IMR-90 (cell line): ENCODE measurements at regions not wholly inside any gene's neighbourhood (a gene's known extent, or its start where the extent isn't known, plus 50 kb on each side); places are given as distances from the start of the nearest gene placed in this dataset.

Experiments used
- ATAC-seq: fragments of 200-7000 bp; cut with Tn5 transposase; 2 replicates; pipeline ENCODE4 v1.9.1; 2020; ENCODE audit warnings: low read depth, mild to moderate bottlenecking, moderate library complexity
- BruUV-seq: library from RNA; stranded (reverse); fragments of 400-500 nt; replicated peaks from 2 replicates; lab custom pipeline; 2021; lab: Mats Ljungman, UMichigan
- CTCF ChIA-PET: fragments of 300-600 bp; formaldehyde crosslinking; extraction: SDS; loops from one replicate; lab custom pipeline; 2021; ENCODE audit warnings: antibody characterized with exemption; lab: Yijun Ruan, JAX
- POLR2A ChIA-PET: fragments of 300-600 bp; sonication (Branson Sonifier 250); formaldehyde crosslinking; loops from one replicate; lab custom pipeline; 2022; ENCODE audit warnings: antibody characterized with exemption; ENCODE audit not compliant: unreplicated experiment; lab: Charles Lee
- DNase-seq: peaks from one replicate; pipeline ENCODE4 v3.0.0; 2013
- H2AFZ ChIP-seq: replicated peaks from 2 replicates; pipeline ENCODE3; 2013; ENCODE audit warnings: low read length, mild to moderate bottlenecking; ENCODE audit not compliant: poor library complexity
- H2AK5ac ChIP-seq: 2 replicates; pipeline ENCODE4 v1.6.1; 2013; ENCODE audit warnings: low read depth, low read length, inconsistent platforms
- H2AK9ac ChIP-seq: replicated peaks from 2 replicates; pipeline ENCODE3; 2013; ENCODE audit warnings: mild to moderate bottlenecking, low read depth, low read length, moderate library complexity; ENCODE audit not compliant: poor library complexity
- H2BK120ac ChIP-seq: 2 replicates; pipeline ENCODE4 v1.6.1; 2013; ENCODE audit warnings: low read depth, low read length, inconsistent platforms
- H2BK15ac ChIP-seq: 3 replicates; pipeline ENCODE4 v1.6.1; 2013; ENCODE audit warnings: low read depth, low read length, inconsistent platforms
- H2BK20ac ChIP-seq: 2 replicates; pipeline ENCODE4 v1.6.1; 2013; ENCODE audit warnings: low read depth, mild to moderate bottlenecking, inconsistent platforms, low read length, moderate library complexity
- H2BK5ac ChIP-seq: 2 replicates; pipeline ENCODE4 v1.6.1; 2013; ENCODE audit warnings: mild to moderate bottlenecking, low read depth, low read length, inconsistent platforms; ENCODE audit not compliant: poor library complexity, severe bottlenecking
- H3K14ac ChIP-seq: replicated peaks from 2 replicates; pipeline ENCODE4 v1.6.1; 2013; ENCODE audit warnings: low read depth, low read length, inconsistent platforms
- H3K18ac ChIP-seq: 2 replicates; pipeline ENCODE4 v1.6.1; 2013; ENCODE audit warnings: low read depth, low read length, control low read depth
- H3K23ac ChIP-seq: 2 replicates; pipeline ENCODE4 v1.6.1; 2013; ENCODE audit warnings: low read depth, low read length, inconsistent platforms
- H3K27ac ChIP-seq: 2 replicates; pipeline ENCODE4 v1.5.1; 2013; ENCODE audit warnings: mild to moderate bottlenecking, control low read depth, low read length; ENCODE audit not compliant: insufficient read depth
- H3K27me3 ChIP-seq: 2 replicates; pipeline ENCODE4 v1.6.1; 2013; ENCODE audit warnings: low read length; ENCODE audit not compliant: control insufficient read depth, insufficient read depth
- H3K36me3 ChIP-seq: 2 replicates; pipeline ENCODE4 v1.6.1; 2013; ENCODE audit warnings: low read length, mixed read lengths; ENCODE audit not compliant: control insufficient read depth, insufficient read depth
- H3K4ac ChIP-seq: 2 replicates; pipeline ENCODE4 v1.6.1; 2013; ENCODE audit warnings: low read depth, low read length, inconsistent platforms
- H3K4me1 ChIP-seq: 2 replicates; pipeline ENCODE4 v1.6.1; 2013; ENCODE audit warnings: low read length, mixed read lengths; ENCODE audit not compliant: control insufficient read depth, insufficient read depth
- H3K4me2 ChIP-seq: 2 replicates; pipeline ENCODE4 v1.6.1; 2013; ENCODE audit warnings: low read depth, mild to moderate bottlenecking, control low read depth, low read length, moderate library complexity
- H3K4me3 ChIP-seq: 2 replicates; pipeline ENCODE4 v1.5.1; 2013; ENCODE audit warnings: low read depth, mild to moderate bottlenecking, control low read depth, low read length, moderate library complexity; ENCODE audit not compliant: insufficient read depth
- H3K56ac ChIP-seq: 2 replicates; pipeline ENCODE4 v1.6.1; 2013; ENCODE audit warnings: low read length, inconsistent platforms; ENCODE audit not compliant: insufficient read depth; ENCODE audit errors: extremely low read depth
- H3K79me1 ChIP-seq, 2 experiments: 2 replicates each; pipeline ENCODE4 v1.6.1; 2013; ENCODE audit warnings: low read length in 2 of 2, inconsistent platforms in 1 of 2, low read depth in 1 of 2
- H3K9ac ChIP-seq: 2 replicates; pipeline ENCODE4 v1.6.1; 2013; ENCODE audit warnings: low read depth, low read length, control low read depth
- H3K9me1 ChIP-seq: 2 replicates; pipeline ENCODE4 v1.6.1; 2013; ENCODE audit warnings: low read length, inconsistent platforms; ENCODE audit not compliant: insufficient read depth
- H3K9me3 ChIP-seq: 2 replicates; pipeline ENCODE4 v1.6.1; 2013; ENCODE audit warnings: low read length; ENCODE audit not compliant: control insufficient read depth, insufficient read depth
- H4K20me1 ChIP-seq: 2 replicates; pipeline ENCODE4 v1.6.1; 2013; ENCODE audit warnings: low read length, inconsistent platforms; ENCODE audit not compliant: insufficient read depth
- H4K5ac ChIP-seq: 2 replicates; pipeline ENCODE4 v1.6.1; 2013; ENCODE audit warnings: mild to moderate bottlenecking, low read depth, low read length, control low read depth
- H4K8ac ChIP-seq, 2 experiments: 2 replicates each; pipeline ENCODE4 v1.6.1; 2013; ENCODE audit warnings: low read depth in 2 of 2, low read length in 2 of 2, control low read depth in 1 of 2, inconsistent platforms in 1 of 2
- H4K91ac ChIP-seq: 2 replicates; pipeline ENCODE4 v1.6.1; 2013; ENCODE audit warnings: low read depth, low read length, inconsistent platforms; ENCODE audit not compliant: insufficient read depth
- BHLHE40 ChIP-seq: fragments of 150-350 bp; IDR thresholded peaks from 2 replicates; pipeline ENCODE4 v1.6.1; 2016; ENCODE audit warnings: mild to moderate bottlenecking, low read depth, low read length
- CEBPB ChIP-seq: IDR thresholded peaks from 2 replicates; pipeline ENCODE4 v1.6.1; 2012; ENCODE audit warnings: low read depth, low read length, improper control_type of control experiment
- CHD1 ChIP-seq: IDR thresholded peaks from 2 replicates; pipeline ENCODE4 v1.6.1; 2012; ENCODE audit warnings: low read depth, low read length, improper control_type of control experiment
- CTCF ChIP-seq: conservative IDR thresholded peaks from 2 replicates; pipeline ENCODE4 v1.5.1; 2012; ENCODE audit warnings: mild to moderate bottlenecking, low read depth, low read length, improper control_type of control experiment
- ELK1 ChIP-seq: fragments of 150-350 bp; IDR thresholded peaks from 2 replicates; pipeline ENCODE4 v1.6.1; 2016; ENCODE audit warnings: low read depth, mild to moderate bottlenecking, low read length, moderate library complexity, borderline replicate concordance
- FOS ChIP-seq: fragments of 150-350 bp; IDR thresholded peaks from 2 replicates; pipeline ENCODE4 v1.6.1; 2016; ENCODE audit warnings: low read depth, low read length
- MAFK ChIP-seq: IDR thresholded peaks from 2 replicates; pipeline ENCODE4 v1.6.1; 2012; ENCODE audit warnings: low read depth, low read length, improper control_type of control experiment
- MAZ ChIP-seq: IDR thresholded peaks from 2 replicates; pipeline ENCODE4 v1.6.1; 2012; ENCODE audit warnings: low read depth, mild to moderate bottlenecking, low read length, improper control_type of control experiment, moderate library complexity, borderline replicate concordance
- MXI1 ChIP-seq: IDR thresholded peaks from 2 replicates; pipeline ENCODE4 v1.6.1; 2012; ENCODE audit warnings: low read depth, mild to moderate bottlenecking, low read length, moderate library complexity, borderline replicate concordance
- NFE2L2 ChIP-seq: fragments of 150-350 bp; IDR thresholded peaks from 2 replicates; pipeline ENCODE4 v1.6.1; 2016; ENCODE audit warnings: low read depth, mild to moderate bottlenecking, low read length
- POLR2A ChIP-seq: IDR thresholded peaks from 2 replicates; pipeline ENCODE4 v1.6.1; 2012; ENCODE audit warnings: mild to moderate bottlenecking, low read depth, low read length
- RAD21 ChIP-seq: IDR thresholded peaks from 2 replicates; pipeline ENCODE4 v1.6.1; 2012; ENCODE audit warnings: low read length, improper control_type of control experiment
- RCOR1 ChIP-seq: IDR thresholded peaks from 2 replicates; pipeline ENCODE4 v1.6.1; 2012; ENCODE audit warnings: mild to moderate bottlenecking, low read length, improper control_type of control experiment; ENCODE audit not compliant: insufficient replicate concordance
- RFX5 ChIP-seq: IDR thresholded peaks from 2 replicates; pipeline ENCODE4 v1.8.0; 2012; ENCODE audit warnings: low read depth, mild to moderate bottlenecking, low read length, moderate library complexity
- SMC3 ChIP-seq: fragments of 150-350 bp; IDR thresholded peaks from 2 replicates; pipeline ENCODE4 v1.6.1; 2016; ENCODE audit warnings: low read depth, mild to moderate bottlenecking, antibody characterized with exemption, low read length, moderate library complexity
- USF2 ChIP-seq: fragments of 150-350 bp; IDR thresholded peaks from 2 replicates; pipeline ENCODE4 v1.6.1; 2017; ENCODE audit warnings: mild to moderate bottlenecking, antibody characterized with exemption, low read length, low read depth
- WGBS, 2 experiments: methylation state at CpG; one replicate each; pipeline versions ENCODE4 v1.1.5 to v1.1.7; 2013; ENCODE audit warnings: missing lambda C conversion rate in 2 of 2; ENCODE audit not compliant: insufficient read length in 1 of 2; ENCODE audit errors: extremely low coverage in 2 of 2; 5-methylcytosine and 5-hydroxymethylcytosine counted together
- dilution Hi-C: fragments of 300-500 bp; cut with HindIII; formaldehyde crosslinking; loops from one replicate; pipeline ENCODE4 v1.14.3; 2018; ENCODE audit warnings: low sequenced_read_pairs; ENCODE audit not compliant: unreplicated experiment
- in situ Hi-C: fragments of 300-500 bp; cut with MboI; formaldehyde crosslinking; loops from 3 replicates; pipeline ENCODE4 v1.14.3; 2019; ENCODE audit warnings: low sequenced_read_pairs, inconsistent platforms, mixed read lengths
- intact Hi-C: fragments of 100-400 bp; cut with micrococcal nuclease; formaldehyde crosslinking; loops from 2 replicates; pipeline ENCODE4 v1.10.0; 2022

GRCh38 chr4:59700651-59701050 is 1499.5 kb upstream of the ADGRL3 start:
- H2AFZ ChIP-seq, result no peak overlapping the region
- H3K4ac ChIP-seq, result no peak overlapping the region
- WGBS, 2 experiments, result no CpG with 5 or more reads among the region's 2 CpGs
- no peak overlapping the region for H3K9ac ChIP-seq
- ATAC-seq (no peak), DNase-seq (no peak)
- ChIA-PET POLR2A (no interaction called here), CTCF (no interaction called here)
- intact Hi-C loops, result no loop called here
- no peak overlapping the region for H2BK5ac ChIP-seq
- no peak overlapping the region for H4K91ac ChIP-seq
- no peak overlapping the region for H2BK15ac ChIP-seq
- no peaks in the 10 kb centered on the region for H3K27me3 ChIP-seq
- H3K14ac ChIP-seq, result no peak overlapping the region
- no peak overlapping the region for H3K27ac ChIP-seq
- no peaks in the 10 kb centered on the region for H3K4me1 ChIP-seq
- H3K18ac ChIP-seq, result no peak overlapping the region
- TF ChIP-seq NFE2L2 (no peak), RAD21 (no peak), FOS (no peak), RFX5 (no peak), SMC3 (no peak), ELK1 (no peak), RCOR1 (no peak), BHLHE40 (no peak), CHD1 (no peak), MAFK (no peak), MXI1 (no peak), CTCF (no peak), MAZ (no peak), CEBPB (no peak), POLR2A (no peak), USF2 (no peak)
- H3K4me2 ChIP-seq, result no peak overlapping the region
- no peak overlapping the region for H3K4me3 ChIP-seq
- no peak overlapping the region for H2AK5ac ChIP-seq
- in situ Hi-C loops, result no loop called here
- no peaks in the 10 kb centered on the region for H3K9me1 ChIP-seq
- H4K20me1 ChIP-seq, result no peaks in the 10 kb centered on the region
- H4K5ac ChIP-seq, result no peak overlapping the region
- BruUV-seq, result no TSS peak
- H2BK20ac ChIP-seq, result no peak overlapping the region
- H2BK120ac ChIP-seq, result no peak overlapping the region
- H3K36me3 ChIP-seq, result no peaks in the 10 kb centered on the region
- H3K56ac ChIP-seq, result no peak overlapping the region
- H3K79me1 ChIP-seq, result no peaks in the 10 kb centered on the region
- H3K9me3 ChIP-seq, result peaks cover 4% of the 10 kb centered on the region; the same call in 1 of the 2 replicates
- dilution Hi-C loops, result no loop called here
- no peak overlapping the region for H4K8ac ChIP-seq
- no peak overlapping the region for H3K23ac ChIP-seq
- H2AK9ac ChIP-seq, result no peak overlapping the region
